B cell (primary cell): ENCODE measurements at regions not wholly inside any gene's neighbourhood (a gene's known extent, or its start where the extent isn't known, plus 50 kb on each side); places are given as distances from the start of the nearest gene placed in this dataset.

ENCODE experiments used
- EZH2 ChIP-seq: IDR thresholded peaks from 2 replicates; pipeline ENCODE4 v1.6.1; 2012; ENCODE audit warnings: borderline replicate concordance, low read depth, mild to moderate bottlenecking, moderate library complexity, low read length; ENCODE audit not compliant: insufficient read depth, poor library complexity, severe bottlenecking
- TF ChIP-seq, protein P1 (sequence below): fragments of 200-600 bp; IDR thresholded peaks from one replicate; pipeline ENCODE4 v1.8.0; 2022; ENCODE audit warnings: antibody characterized with exemption, mild to moderate bottlenecking

DNA sequence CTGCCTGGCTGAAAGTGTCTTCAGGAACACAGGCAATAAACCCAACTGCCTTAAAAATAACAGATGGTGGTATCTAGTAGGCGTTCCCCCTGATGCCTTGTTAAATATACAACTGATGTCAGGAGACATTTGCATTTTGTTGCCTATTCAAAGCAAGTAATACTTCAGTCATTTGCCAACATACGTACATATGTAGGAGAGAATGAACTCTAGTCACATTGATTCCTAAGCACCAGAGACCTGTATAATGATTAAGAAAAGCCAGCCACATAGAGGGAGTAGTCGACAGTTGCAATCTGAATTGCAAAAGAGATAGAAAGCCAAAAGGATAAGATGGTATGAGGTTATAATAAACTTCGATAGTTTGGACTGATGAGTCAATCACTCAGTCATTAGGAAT is 191.0 kb upstream of the EMCN start:
- TF ChIP-seq, protein P1, sequence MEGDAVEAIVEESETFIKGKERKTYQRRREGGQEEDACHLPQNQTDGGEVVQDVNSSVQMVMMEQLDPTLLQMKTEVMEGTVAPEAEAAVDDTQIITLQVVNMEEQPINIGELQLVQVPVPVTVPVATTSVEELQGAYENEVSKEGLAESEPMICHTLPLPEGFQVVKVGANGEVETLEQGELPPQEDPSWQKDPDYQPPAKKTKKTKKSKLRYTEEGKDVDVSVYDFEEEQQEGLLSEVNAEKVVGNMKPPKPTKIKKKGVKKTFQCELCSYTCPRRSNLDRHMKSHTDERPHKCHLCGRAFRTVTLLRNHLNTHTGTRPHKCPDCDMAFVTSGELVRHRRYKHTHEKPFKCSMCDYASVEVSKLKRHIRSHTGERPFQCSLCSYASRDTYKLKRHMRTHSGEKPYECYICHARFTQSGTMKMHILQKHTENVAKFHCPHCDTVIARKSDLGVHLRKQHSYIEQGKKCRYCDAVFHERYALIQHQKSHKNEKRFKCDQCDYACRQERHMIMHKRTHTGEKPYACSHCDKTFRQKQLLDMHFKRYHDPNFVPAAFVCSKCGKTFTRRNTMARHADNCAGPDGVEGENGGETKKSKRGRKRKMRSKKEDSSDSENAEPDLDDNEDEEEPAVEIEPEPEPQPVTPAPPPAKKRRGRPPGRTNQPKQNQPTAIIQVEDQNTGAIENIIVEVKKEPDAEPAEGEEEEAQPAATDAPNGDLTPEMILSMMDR = no peak
- no peak for TF ChIP-seq EZH2
